Skeletal muscle tissue (tissue), 3 donors: ENCODE measurements at regions not wholly inside any gene's neighbourhood (a gene's known extent, or its start where the extent isn't known, plus 50 kb on each side); places are given as distances from the start of the nearest gene placed in this dataset.

Experiments
- H3K27ac ChIP-seq: one replicate; pipeline ENCODE4 v1.7.0; 2013; ENCODE audit warnings: mild to moderate bottlenecking, low read depth, low read length, inconsistent platforms
- H3K27me3 ChIP-seq, 3 donors: one replicate each; pipeline ENCODE4 v1.7.0; 2013; ENCODE audit warnings: low read length in 3 of 3; ENCODE audit not compliant: control insufficient read depth in 3 of 3, insufficient read depth in 3 of 3
- H3K36me3 ChIP-seq, 3 donors: one replicate each; pipeline ENCODE4 v1.7.0; 2013; ENCODE audit warnings: low read length in 3 of 3; ENCODE audit not compliant: control insufficient read depth in 3 of 3, insufficient read depth in 3 of 3
- H3K4me1 ChIP-seq, 3 donors: one replicate each; pipeline ENCODE4 v1.7.0; 2013; ENCODE audit warnings: low read length in 3 of 3, mild to moderate bottlenecking in 3 of 3; ENCODE audit not compliant: control insufficient read depth in 3 of 3, insufficient read depth in 3 of 3
- H3K4me3 ChIP-seq, 3 donors: one replicate each; pipeline ENCODE4 v1.7.0; 2013; ENCODE audit warnings: low read length in 3 of 3
- H3K9ac ChIP-seq, 3 donors: one replicate each; pipeline ENCODE4 v1.7.0; 2013; ENCODE audit warnings: low read length in 3 of 3, mild to moderate bottlenecking in 3 of 3, moderate library complexity in 2 of 3, low read depth in 1 of 3
- H3K9me3 ChIP-seq, 3 donors: one replicate each; pipeline ENCODE4 v1.7.0; 2013; ENCODE audit warnings: low read length in 3 of 3; ENCODE audit not compliant: control insufficient read depth in 3 of 3
- donor health status: Osteomylitis.

DNA sequence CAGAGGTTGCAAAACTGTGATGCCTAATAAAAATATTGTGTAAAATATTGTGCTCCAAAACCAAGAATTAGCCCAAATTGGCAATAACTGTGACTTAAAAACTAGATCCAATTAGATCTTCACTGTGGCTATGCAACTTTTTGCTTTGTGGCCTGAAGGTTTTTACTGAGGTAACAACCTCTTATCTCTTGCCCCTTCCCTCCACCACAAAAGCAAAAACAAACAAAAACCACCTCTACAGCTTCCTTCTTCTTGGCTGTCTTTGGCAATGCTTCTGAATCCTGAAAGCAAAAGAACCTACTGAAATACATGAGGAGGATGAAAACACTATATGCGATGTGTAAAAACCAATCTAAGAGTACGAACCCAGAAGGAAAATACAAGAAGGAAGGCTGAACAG lies 226.7 kb upstream of the MBL2 start:
- H3K27ac ChIP-seq: no peak overlapping the region
- H3K36me3 ChIP-seq: no peaks in the 10 kb centered on the region
- H3K9ac ChIP-seq: no peak overlapping the region
- no peaks in the 10 kb centered on the region for H3K27me3 ChIP-seq
- no peak overlapping the region for H3K4me3 ChIP-seq
- H3K9me3 ChIP-seq: no peaks in the 10 kb centered on the region
- H3K4me1 ChIP-seq: no peaks in the 10 kb centered on the region

DNA sequence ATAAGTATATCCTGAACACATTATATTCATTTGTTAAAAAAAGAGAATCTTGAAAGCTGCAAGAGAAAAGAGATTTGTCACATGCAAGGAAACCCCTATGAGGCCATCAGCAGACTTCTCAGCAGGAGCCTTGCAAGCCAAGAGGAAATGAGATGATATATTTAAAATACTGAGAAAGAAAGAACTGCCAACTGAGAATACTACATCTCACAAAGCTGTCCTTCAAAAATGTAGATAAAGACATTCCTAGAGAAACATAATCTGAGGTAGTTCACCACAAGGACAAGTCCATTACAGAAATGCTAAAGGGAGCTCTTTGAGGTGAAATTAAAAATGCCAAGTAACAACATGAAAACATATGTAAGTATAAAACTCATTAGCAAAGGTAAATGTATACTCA lies 224.4 kb upstream of the MBL2 start:
- no peaks in the 10 kb centered on the region for H3K27me3 ChIP-seq
- no peaks in the 10 kb centered on the region for H3K4me1 ChIP-seq
- no peaks in the 10 kb centered on the region for H3K36me3 ChIP-seq
- H3K9ac ChIP-seq: no peak overlapping the region
- no peak overlapping the region for H3K27ac ChIP-seq
- no peaks in the 10 kb centered on the region for H3K9me3 ChIP-seq
- H3K4me3 ChIP-seq: no peak overlapping the region

DNA sequence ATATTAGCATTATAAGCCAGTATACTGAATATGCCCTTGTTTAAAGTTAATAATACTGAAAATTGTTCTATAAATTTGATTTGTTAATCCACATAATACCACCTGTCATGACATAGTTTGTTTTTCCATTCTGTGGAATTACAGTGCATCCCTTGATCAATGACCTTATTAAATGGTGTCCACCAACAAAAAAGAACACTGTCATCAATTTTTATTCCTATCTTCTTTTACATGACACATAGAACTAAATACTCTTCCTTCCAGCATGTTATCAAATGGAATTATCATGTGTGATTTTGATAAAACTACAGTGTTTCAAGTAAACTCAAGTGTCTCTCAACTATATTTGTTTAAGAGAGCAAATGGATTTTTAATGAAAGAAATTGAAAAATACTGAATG lies 221.8 kb upstream of the MBL2 start:
- Histone ChIP-seq H3K4me1 (no peaks in the 10 kb centered on the region), H3K4me3 (no peak overlapping the region), H3K27ac (no peak overlapping the region), H3K9me3 (no peaks in the 10 kb centered on the region), H3K36me3 (no peaks in the 10 kb centered on the region), H3K27me3 (no peaks in the 10 kb centered on the region), H3K9ac (no peak overlapping the region)

DNA sequence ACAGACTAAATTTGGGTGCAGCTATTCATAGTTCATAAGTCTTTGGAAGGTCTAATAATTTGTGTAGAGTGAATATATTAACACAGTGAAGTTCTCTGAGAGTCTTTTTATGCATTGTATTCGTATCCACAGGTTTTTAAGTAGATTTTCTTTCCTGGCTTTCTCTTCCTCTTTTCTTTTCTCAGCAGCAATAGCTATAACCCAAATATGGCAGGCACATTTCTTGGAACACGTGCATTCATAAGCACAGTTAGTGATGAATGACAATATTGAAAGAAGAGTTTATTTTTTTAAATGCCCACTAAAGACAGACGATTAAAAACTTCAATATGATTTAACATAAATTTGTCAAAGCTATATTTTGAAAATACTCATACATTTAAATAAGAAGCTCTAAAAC lies 220.5 kb upstream of the MBL2 start:
- H3K27ac ChIP-seq: no peak overlapping the region
- H3K27me3 ChIP-seq: no peaks in the 10 kb centered on the region
- H3K4me3 ChIP-seq: no peak overlapping the region
- H3K9me3 ChIP-seq: no peaks in the 10 kb centered on the region
- H3K36me3 ChIP-seq: no peaks in the 10 kb centered on the region
- H3K9ac ChIP-seq: no peak overlapping the region
- no peaks in the 10 kb centered on the region for H3K4me1 ChIP-seq

DNA sequence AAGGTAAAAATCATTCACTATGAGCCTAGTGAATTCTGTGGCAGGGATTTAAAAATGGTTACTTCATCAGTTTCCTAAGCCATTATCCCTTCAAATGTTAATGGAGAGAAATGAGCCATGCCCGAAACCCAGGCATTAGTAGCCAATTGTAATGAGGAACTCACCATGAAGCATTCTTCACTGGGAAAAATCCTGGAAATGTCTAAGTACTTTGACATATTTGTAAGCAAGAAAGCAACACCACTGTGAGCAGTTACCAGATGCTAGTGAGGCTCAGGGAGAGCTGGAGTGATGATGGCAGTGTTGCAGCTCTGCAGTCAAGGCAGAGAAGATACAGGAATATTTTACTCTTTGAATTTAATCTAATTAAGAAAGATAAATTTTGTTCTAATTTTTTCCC lies 220.0 kb upstream of the MBL2 start:
- Histone ChIP-seq H3K36me3 (no peaks in the 10 kb centered on the region), H3K9ac (no peak overlapping the region), H3K4me3 (no peak overlapping the region), H3K4me1 (no peaks in the 10 kb centered on the region), H3K9me3 (no peaks in the 10 kb centered on the region), H3K27me3 (no peaks in the 10 kb centered on the region), H3K27ac (no peak overlapping the region)

DNA sequence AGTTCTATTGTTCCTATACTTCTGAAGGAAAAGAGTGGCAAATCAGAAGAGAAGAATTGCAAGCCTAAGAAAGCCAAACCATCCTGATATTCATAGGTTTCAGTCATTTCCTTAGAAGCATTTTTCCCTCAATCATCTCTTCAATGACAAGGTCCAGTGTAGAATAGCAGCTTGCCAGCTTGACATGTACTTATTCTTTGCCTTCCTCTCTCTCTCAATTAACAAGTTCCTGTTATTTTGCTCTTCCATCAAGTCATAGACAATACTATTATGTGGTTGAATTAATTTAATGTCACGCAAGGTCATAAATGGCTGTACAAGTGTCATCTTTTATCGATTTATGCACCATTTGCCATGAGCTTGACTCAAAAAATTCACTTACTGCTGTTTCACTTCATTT lies 216.3 kb upstream of the MBL2 start:
- Histone ChIP-seq H3K4me3 (no peak overlapping the region), H3K9ac (no peak overlapping the region), H3K9me3 (no peaks in the 10 kb centered on the region), H3K27ac (no peak overlapping the region), H3K4me1 (no peaks in the 10 kb centered on the region), H3K36me3 (no peaks in the 10 kb centered on the region), H3K27me3 (no peaks in the 10 kb centered on the region)

DNA sequence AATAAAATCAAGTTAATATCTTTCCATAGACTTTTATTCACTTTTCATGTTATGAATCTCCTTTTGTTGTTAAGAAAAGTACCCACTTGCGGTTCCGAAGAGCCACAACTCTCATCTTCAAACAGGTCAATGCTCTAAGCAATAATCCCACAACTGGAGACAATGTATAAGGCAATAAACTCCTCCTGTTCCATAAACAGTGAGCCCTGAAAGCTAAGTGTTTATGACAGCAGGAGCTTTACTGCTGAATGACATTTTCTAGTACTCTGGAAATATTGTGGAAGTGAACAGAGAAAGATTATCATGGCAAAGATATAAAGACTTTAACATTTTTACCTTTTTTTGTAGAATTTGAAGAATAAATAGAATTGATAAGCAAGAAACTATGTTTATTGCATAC lies 213.5 kb upstream of the MBL2 start:
- Histone ChIP-seq H3K27ac (no peak overlapping the region), H3K36me3 (no peaks in the 10 kb centered on the region), H3K4me3 (no peak overlapping the region), H3K9ac (no peak overlapping the region), H3K27me3 (no peaks in the 10 kb centered on the region), H3K4me1 (no peaks in the 10 kb centered on the region), H3K9me3 (no peaks in the 10 kb centered on the region)

DNA sequence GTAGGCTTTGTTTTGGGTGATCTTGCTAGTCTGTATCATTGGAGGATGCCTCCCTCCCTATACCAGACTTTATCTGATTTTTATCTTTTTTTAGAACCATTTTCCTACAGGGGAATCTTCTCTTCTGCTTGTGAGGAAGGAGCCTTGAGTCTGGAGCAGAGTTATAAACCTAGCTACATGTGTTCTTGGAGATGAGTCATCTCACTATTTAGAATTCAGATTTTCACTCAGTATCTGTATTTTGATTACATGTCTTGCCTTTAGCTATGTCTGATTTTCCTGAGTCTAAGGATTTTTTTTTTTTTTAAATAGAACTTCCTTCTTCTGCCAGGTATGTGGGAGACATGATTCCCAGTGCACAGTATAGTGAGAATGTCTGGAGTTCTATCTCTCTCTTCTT lies 211.6 kb upstream of the MBL2 start:
- H3K4me3 ChIP-seq: no peak overlapping the region
- H3K9me3 ChIP-seq: no peaks in the 10 kb centered on the region
- no peaks in the 10 kb centered on the region for H3K36me3 ChIP-seq
- H3K9ac ChIP-seq: no peak overlapping the region
- H3K4me1 ChIP-seq: no peaks in the 10 kb centered on the region
- no peaks in the 10 kb centered on the region for H3K27me3 ChIP-seq
- no peak overlapping the region for H3K27ac ChIP-seq

DNA sequence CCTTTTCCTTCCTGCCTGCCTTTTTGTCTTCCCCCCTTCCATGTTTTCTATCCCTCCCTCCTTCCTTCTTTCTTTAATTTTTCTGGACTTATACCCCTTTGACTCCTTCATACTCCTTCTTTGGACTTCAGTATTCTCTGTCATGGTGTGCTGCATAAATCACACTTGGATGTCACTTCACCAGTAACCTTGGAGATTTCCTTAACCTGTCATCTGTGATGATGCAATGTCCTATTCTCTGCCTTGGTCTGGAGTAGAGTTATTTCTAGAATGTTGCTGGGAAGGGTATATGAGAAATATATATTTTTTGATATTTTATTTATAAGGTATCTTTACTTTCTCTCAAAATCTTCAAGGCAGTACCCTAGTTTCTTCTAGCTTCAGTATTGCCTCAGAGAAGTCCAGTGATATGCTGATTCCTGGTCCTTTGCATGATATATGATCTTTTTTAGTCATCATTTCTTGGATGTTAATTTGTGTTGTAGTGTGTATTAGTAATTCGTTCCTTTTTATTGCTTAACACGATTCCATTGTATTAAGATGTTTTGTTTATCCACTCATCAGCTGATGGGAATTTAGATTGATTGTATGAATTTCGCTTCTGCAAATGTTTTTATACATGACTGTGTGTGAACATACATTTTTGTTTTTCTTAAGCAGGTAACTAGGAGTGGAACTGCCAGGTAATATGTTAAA lies 206.9 kb upstream of the MBL2 start:
- no peaks in the 10 kb centered on the region for H3K36me3 ChIP-seq

DNA sequence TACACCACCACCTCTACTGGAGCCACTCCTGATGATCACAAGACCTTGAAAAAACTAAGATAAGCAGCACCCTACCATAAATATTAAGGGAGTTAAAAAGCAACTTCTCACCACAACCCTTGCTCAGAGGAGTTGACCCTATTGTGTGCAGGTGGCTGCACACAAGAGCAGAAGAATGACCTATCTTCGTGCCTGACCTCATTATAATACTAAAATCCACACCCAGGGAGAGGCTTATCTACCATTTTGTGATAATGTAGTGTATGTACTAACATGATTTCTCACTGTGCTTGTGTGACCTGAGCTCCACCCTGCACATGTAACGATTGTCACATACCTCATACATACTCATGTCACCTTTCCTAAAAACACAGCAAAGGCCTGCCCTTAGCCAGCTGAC lies 205.0 kb upstream of the MBL2 start:
- Histone ChIP-seq H3K27ac (no peak overlapping the region), H3K36me3 (no peaks in the 10 kb centered on the region), H3K4me3 (no peak overlapping the region), H3K27me3 (no peaks in the 10 kb centered on the region), H3K4me1 (no peaks in the 10 kb centered on the region), H3K9me3 (no peaks in the 10 kb centered on the region), H3K9ac (no peak overlapping the region)

More for the DNA sequence above, 206.9 kb upstream of the MBL2 start:
- no peak overlapping the region for H3K4me3 ChIP-seq
- no peaks in the 10 kb centered on the region for H3K9me3 ChIP-seq
- H3K9ac ChIP-seq: no peak overlapping the region
- H3K27ac ChIP-seq: no peak overlapping the region
- no peaks in the 10 kb centered on the region for H3K27me3 ChIP-seq
- no peaks in the 10 kb centered on the region for H3K4me1 ChIP-seq
